SKM-1 (cell line): ENCODE measurements at regions not wholly inside any gene's neighbourhood (a gene's known extent, or its start where the extent isn't known, plus 50 kb on each side); places are given as distances from the start of the nearest gene placed in this dataset.
"Not testable (repeated sequence)": the region's sequence is repeated elsewhere in the genome, so short reads cannot be mapped to it uniquely, and the experiment has no call there.

Experiments
- DNase-seq: peaks from one replicate; lab custom pipeline; 2025; ENCODE audit not compliant: unreplicated experiment; lab: John Stamatoyannopoulos, UW

- not testable (repeated sequence) for DNase-seq
These were observed 292.0 kb upstream of the NBPF12 start for GRCh38 chr1:146645978-146646604.

GRCh38 chr1:146641534-146641933 lies 296.6 kb upstream of the NBPF12 start:
- not testable (repeated sequence) for DNase-seq

GRCh38 chr1:146640671-146641070 lies 297.5 kb upstream of the NBPF12 start:
- not testable (repeated sequence) for DNase-seq

DNA sequence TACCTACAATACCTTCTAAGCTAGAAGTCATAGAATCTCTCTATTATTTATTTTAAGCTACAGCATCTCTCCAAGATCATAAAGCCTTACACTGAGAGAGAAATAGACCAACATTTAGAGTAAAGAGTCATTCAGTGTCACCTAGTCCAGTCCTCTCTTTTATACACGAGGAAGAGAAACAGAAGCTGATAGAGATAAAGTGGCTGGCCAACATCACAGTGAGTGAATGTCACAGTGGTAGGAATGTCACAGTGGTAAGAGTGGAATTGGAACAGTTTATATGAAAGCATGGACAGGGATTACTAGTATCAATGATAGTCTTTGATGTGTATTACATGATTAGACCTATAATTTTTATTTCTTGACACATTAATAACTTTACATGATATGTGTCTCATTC lies 307.8 kb upstream of the NBPF12 start:
- DNase-seq, result not testable (repeated sequence)

DNA sequence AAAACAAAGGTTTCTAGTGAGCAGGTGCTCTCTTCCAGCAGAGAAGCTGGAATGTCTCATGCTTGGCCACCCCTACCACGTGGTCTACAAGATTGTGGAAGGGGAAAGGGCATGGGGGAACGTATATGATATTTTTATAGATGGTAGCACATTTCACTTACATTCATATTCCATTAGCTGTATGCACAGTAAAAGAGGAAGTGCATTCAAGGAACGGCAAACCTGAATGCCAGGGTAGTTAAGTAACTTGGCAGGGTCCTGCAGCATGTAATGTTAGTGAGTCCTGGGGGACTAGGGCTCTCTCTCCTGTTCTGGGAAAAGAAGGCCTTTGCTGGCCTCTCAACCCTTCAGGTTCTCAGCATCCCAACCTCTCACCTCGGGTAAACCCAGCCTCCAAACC lies 319.5 kb upstream of the NBPF12 start:
- DNase-seq, result not testable (repeated sequence)

GRCh38 chr1:146604681-146605080 lies 333.4 kb upstream of the NBPF12 start:
- DNase-seq, result not testable (repeated sequence)

DNA sequence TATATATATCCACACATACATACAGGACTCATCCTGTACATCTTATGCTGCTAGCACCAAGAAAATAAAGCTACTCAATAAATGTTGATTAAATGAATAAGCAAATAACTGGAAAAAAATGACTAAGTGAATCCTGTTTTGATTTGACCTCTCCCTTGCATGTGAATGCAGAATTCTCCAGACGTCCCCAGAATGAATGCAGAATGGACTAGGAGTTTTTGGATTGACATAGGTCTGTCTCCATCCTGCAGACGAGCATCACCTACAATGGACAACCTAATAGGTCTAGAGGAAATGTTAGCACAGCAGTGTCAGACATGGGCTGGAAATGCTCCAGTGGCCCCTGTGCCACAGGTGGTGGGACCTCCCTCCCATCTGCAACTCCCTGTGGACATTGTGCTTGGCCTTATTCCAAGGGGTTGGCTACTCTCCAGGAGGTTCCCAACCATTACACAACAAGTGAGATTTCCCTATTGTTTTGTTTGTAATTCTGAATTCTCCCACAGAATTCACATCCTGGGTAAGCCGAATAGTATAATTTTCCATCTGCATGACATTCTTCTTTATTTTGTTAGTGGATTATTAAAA lies 337.3 kb upstream of the NBPF12 start:
- DNase-seq, result not testable (repeated sequence)

GRCh38 chr1:146599906-146600305 lies 338.2 kb upstream of the NBPF12 start:
- not testable (repeated sequence) for DNase-seq

DNA sequence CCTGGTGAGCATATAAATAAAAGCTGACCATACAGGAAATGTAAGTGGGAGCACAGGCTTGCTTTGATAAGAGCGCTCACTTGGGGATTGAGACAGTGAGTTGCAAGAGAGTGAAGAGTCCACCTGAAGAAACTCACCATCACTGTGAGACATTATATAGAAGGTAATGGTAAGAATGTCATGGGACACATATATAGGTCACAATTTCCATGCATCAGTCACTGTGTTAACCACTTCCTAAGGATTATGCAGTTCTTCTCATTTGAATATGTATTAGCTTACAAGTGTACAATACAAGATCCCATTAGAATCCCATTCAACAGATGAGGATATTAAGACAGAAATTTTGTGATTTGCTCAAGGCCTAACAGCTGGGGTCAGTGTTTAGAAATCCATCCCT lies 352.4 kb upstream of the NOTCH2NLA start:
- not testable (repeated sequence) for DNase-seq

GRCh38 chr1:146567541-146567940 lies 338.7 kb upstream of the NOTCH2NLA start:
- DNase-seq, result not testable (repeated sequence)

DNA sequence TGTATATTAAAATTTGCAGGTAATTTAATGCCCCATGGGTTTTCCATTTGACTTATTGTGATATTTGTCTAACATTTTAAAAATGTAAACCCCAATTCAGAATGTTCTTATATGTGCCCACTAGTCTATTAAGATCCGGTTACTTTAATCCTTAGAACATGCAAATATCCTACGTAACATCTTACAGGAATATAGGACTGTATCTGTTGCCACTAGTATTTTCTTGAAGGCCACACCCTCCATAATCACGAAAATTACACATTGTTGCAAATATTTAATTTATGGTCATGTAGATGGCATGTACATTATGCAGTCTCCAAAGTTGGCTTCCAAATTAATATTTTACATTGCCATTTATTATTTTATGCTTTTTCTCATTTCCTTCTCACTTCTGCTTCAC lies 329.2 kb upstream of the NOTCH2NLA start:
- DNase-seq, result not testable (repeated sequence)

- DNase-seq, result not testable (repeated sequence)
These were observed 327.6 kb upstream of the NOTCH2NLA start for GRCh38 chr1:146556405-146556804.

DNA sequence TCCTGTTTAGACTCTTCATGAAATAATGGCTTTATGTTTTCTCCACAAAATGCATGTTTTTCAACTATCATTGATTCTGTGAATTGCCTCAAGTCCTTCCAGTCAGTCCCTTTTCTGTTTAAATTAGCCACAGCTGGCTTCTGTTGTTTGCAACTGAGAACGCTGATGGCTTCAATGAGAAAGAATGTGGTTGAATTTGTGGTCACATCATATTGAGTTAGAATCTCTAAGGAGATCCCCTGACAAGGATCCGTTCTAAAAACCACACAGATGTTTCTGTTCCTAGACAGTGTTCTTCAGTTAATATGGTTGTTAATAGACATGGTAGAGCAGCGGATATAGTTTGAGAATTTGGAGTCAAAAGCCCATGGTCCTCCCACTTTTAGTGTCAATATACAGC lies 323.6 kb upstream of the NOTCH2NLA start:
- not testable (repeated sequence) for DNase-seq

- not testable (repeated sequence) for DNase-seq
These were observed 319.9 kb upstream of the NOTCH2NLA start for GRCh38 chr1:146548684-146549083.

GRCh38 chr1:146546189-146546588 lies 317.4 kb upstream of the NOTCH2NLA start:
- not testable (repeated sequence) for DNase-seq

GRCh38 chr1:146537775-146538373 lies 309.1 kb upstream of the NOTCH2NLA start:
- DNase-seq, result not testable (repeated sequence)

DNA sequence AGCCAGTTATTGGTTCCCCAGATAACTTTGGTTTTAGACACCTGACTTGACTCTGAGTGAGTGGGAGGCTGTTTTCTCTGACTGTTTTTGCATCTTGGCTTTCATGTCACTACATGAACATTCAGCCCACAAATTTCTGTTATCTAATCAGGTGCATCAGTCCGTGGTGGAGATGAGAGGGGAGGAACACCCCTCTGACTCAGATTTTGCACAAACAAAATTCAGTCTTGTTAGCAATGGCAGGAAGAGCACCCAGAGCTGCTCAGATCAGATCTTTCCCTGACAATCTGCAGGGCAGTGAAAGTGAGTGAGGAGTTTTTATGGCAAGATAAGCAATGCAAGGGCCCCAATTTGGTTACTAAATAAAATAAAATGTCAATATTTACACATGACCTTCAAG lies 307.2 kb upstream of the NOTCH2NLA start:
- DNase-seq, result not testable (repeated sequence)

- not testable (repeated sequence) for DNase-seq
These were observed 306.8 kb upstream of the NOTCH2NLA start for GRCh38 chr1:146535575-146535974.

DNA sequence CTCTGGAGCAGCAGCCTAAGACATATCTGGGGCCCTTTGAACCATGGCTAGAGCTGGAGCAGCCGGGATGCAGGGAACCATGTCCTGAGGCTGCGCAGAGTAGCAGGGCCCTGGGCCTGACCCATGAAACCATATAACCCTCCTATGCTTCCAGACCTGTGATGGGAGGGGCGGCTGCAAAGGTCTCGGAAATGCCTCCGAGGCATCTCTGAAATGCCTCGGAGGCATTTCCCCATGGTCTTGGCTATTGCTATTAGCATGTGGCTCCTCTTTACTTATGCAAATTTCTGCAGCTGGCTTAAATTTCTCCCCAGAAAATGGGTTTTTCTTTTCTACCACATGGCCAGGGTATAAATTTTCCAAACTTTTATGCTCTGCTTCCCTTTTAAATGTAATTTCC lies 302.1 kb upstream of the NOTCH2NLA start:
- DNase-seq, result not testable (repeated sequence)

DNA sequence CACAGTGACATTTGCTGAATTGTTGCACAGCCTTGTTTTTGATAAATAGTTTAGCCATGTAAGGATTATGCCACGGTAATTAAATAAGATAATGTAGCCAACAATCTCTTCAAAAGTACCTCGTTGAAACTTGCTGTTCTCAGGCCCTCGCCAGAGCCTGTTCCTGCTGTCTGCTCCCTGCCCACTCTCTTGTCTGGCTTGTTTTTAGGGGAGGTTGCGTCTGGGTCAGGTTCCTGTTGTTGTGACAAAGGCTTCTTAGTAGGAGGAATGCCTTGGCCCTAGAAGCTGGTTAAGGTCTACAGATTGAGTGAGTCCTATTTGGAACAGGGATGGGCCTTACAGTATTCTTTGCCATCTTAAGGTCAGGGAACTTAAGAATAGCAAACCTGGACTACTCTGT lies 294.0 kb upstream of the NOTCH2NLA start:
- not testable (repeated sequence) for DNase-seq

DNA sequence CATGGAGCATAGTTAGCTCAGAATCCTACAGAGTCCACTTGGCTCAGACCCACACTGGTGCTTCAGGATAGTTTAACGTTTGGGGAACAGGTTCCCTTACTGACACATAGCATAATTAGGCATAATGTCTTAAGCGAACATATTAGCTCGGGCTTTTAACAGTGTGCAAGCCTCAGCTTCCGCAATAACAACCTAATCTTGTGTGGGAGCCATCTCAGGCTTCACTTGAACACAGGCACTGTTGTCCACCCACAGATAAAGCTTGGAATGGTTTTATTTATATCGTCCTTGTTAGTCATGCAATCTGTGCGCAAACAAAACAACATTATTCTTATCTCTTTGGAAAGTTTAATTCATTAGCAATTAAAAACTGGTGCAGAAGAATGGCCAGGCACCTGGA lies 293.5 kb upstream of the NOTCH2NLA start:
- not testable (repeated sequence) for DNase-seq

GRCh38 chr1:146521804-146522203 lies 293.0 kb upstream of the NOTCH2NLA start:
- DNase-seq, result not testable (repeated sequence)
